Endodermal cell (in vitro differentiated cells): ENCODE measurements at regions not wholly inside any gene's neighbourhood (a gene's known extent, or its start where the extent isn't known, plus 50 kb on each side); places are given as distances from the start of the nearest gene placed in this dataset.

Source experiments
- DNase-seq: peaks from one replicate; pipeline ENCODE4 v3.0.0-alpha.2; 2017
- H3K27ac ChIP-seq: 2 replicates; pipeline ENCODE4 v1.5.1; 2013; ENCODE audit warnings: mild to moderate bottlenecking, low read depth, low read length, moderate library complexity
- H3K27me3 ChIP-seq: 2 replicates; pipeline ENCODE4 v1.6.1; 2013; ENCODE audit warnings: mild to moderate bottlenecking, low read length, moderate library complexity; ENCODE audit not compliant: insufficient read depth, control insufficient read depth, poor library complexity, severe bottlenecking
- H3K36me3 ChIP-seq: 2 replicates; pipeline ENCODE4 v1.7.0; 2013; ENCODE audit warnings: mild to moderate bottlenecking, low read length, moderate library complexity; ENCODE audit not compliant: control insufficient read depth, insufficient read depth
- H3K4me1 ChIP-seq: one replicate; pipeline ENCODE4 v1.7.0; 2013; ENCODE audit warnings: low read length; ENCODE audit not compliant: control insufficient read depth, insufficient read depth
- H3K4me3 ChIP-seq: 2 replicates; pipeline ENCODE4 v1.5.1; 2013; ENCODE audit warnings: mild to moderate bottlenecking, low read length, moderate library complexity
- H3K9ac ChIP-seq: 2 replicates; pipeline ENCODE4 v1.6.1; 2013; ENCODE audit warnings: mild to moderate bottlenecking, low read length, moderate library complexity; ENCODE audit not compliant: poor library complexity, severe bottlenecking; ENCODE audit errors: extremely low read depth
- H3K9me3 ChIP-seq: 2 replicates; pipeline ENCODE4 v1.6.1; 2013; ENCODE audit warnings: mild to moderate bottlenecking, low read length, moderate library complexity; ENCODE audit not compliant: control insufficient read depth
- H3K27ac Mint-ChIP-seq: 2 replicates; pipeline ENCODE4 v1.8.0; 2020; ENCODE audit warnings: mixed read lengths
- H3K27me3 Mint-ChIP-seq: 2 replicates; pipeline ENCODE4 v1.8.0; 2021; ENCODE audit warnings: mild to moderate bottlenecking, mixed read lengths; ENCODE audit not compliant: insufficient read depth
- H3K36me3 Mint-ChIP-seq: 2 replicates; pipeline ENCODE4 v1.8.0; 2020; ENCODE audit warnings: low read depth, mixed read lengths
- H3K4me1 Mint-ChIP-seq: 2 replicates; pipeline ENCODE4 v1.8.0; 2020; ENCODE audit warnings: mixed read lengths
- H3K4me3 Mint-ChIP-seq: 2 replicates; pipeline ENCODE4 v1.8.0; 2020; ENCODE audit warnings: mild to moderate bottlenecking, moderate library complexity, mixed read lengths
- H3K9me3 Mint-ChIP-seq: 2 replicates; pipeline ENCODE4 v1.8.0; 2020; ENCODE audit warnings: mild to moderate bottlenecking, mixed read lengths
- WGBS, 2 experiments: methylation state at CpG; one replicate each; pipeline versions ENCODE4 v1.1.5 to v1.1.7; 2013; ENCODE audit warnings: missing lambda C conversion rate in 2 of 2, mixed read lengths in 1 of 2; ENCODE audit not compliant: insufficient coverage in 1 of 2, insufficient read length in 1 of 2; 5-methylcytosine and 5-hydroxymethylcytosine counted together
- TF ChIP-seq, protein P1 (sequence below): fragments of 200-600 bp; sonication (generic); conservative IDR thresholded peaks from 2 replicates; pipeline ENCODE4 v1.5.0; 2021; ENCODE audit warnings: antibody characterized with exemption, mild to moderate bottlenecking

DNA sequence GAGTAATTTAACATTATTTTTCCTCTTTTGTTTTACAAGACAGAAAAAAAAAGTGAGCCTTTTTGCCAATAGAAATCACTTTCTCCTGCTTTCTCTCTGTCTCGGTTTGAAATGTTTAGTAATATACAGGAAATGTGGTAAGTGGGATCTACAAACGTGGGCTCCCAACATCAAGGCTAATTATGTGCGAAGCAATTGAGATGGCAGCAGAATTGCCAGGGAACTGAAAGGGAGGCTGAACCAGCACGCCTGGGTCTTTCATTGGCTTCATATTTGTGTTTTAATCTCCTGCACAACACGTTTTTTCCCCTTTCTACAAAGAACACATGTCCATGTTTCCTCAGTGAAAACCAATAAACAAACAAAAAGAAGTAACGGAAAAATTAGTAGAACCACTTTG lies 743.9 kb upstream of the SOX9 start:
- peaks cover 2% of the 10 kb centered on the region for H3K27me3 Mint-ChIP-seq
- H3K4me3 Mint-ChIP-seq = no peak overlapping the region
- DNase-seq = no peak
- H3K27ac Mint-ChIP-seq = no peak overlapping the region
- H3K27ac ChIP-seq = no peak overlapping the region
- H3K4me1 Mint-ChIP-seq = no peaks in the 10 kb centered on the region
- H3K9ac ChIP-seq = no peak overlapping the region
- no peaks in the 10 kb centered on the region for H3K4me1 ChIP-seq
- no peaks in the 10 kb centered on the region for H3K27me3 ChIP-seq
- no peaks in the 10 kb centered on the region for H3K36me3 ChIP-seq
- H3K36me3 Mint-ChIP-seq = no peaks in the 10 kb centered on the region
- no peaks in the 10 kb centered on the region for H3K9me3 ChIP-seq
- H3K4me3 ChIP-seq = no peak overlapping the region
- TF ChIP-seq, protein P1, sequence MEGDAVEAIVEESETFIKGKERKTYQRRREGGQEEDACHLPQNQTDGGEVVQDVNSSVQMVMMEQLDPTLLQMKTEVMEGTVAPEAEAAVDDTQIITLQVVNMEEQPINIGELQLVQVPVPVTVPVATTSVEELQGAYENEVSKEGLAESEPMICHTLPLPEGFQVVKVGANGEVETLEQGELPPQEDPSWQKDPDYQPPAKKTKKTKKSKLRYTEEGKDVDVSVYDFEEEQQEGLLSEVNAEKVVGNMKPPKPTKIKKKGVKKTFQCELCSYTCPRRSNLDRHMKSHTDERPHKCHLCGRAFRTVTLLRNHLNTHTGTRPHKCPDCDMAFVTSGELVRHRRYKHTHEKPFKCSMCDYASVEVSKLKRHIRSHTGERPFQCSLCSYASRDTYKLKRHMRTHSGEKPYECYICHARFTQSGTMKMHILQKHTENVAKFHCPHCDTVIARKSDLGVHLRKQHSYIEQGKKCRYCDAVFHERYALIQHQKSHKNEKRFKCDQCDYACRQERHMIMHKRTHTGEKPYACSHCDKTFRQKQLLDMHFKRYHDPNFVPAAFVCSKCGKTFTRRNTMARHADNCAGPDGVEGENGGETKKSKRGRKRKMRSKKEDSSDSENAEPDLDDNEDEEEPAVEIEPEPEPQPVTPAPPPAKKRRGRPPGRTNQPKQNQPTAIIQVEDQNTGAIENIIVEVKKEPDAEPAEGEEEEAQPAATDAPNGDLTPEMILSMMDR = no peak
- no peaks in the 10 kb centered on the region for H3K9me3 Mint-ChIP-seq
- 89 to 97% methylated on average over 5 to 6 of the region's 6 CpGs for WGBS, 2 experiments

DNA sequence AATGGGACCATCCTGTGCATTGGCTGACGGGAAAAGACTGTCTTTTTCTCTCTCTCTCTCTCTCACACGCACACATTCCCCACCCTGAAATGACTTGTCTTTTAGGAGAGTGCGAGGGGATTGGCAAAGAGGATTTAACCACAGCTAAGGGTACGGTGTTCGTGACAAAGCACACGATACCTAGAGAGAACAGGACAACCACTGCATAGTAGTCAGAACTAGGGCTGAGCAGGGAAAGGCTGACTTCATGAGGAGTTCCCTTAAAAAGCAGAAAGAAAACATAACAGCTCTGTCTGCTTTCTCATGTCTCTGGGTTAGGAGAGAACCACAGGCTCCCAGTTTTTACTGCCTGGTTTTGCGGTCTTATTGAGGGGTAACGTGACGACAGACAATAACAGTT lies 742.8 kb upstream of the SOX9 start:
- Mint-ChIP-seq H3K27ac (no peak overlapping the region), H3K4me3 (no peak overlapping the region), H3K36me3 (no peaks in the 10 kb centered on the region), H3K4me1 (no peaks in the 10 kb centered on the region), H3K9me3 (no peaks in the 10 kb centered on the region), H3K27me3 (peaks cover 2% of the 10 kb centered on the region)
- TF ChIP-seq, protein P1 = no peak
- no peaks in the 10 kb centered on the region for H3K27me3 ChIP-seq
- no peak overlapping the region for H3K4me3 ChIP-seq
- H3K36me3 ChIP-seq = no peaks in the 10 kb centered on the region
- H3K4me1 ChIP-seq = no peaks in the 10 kb centered on the region
- DNase-seq = no peak
- H3K9me3 ChIP-seq = no peaks in the 10 kb centered on the region
- H3K27ac ChIP-seq = no peak overlapping the region
- WGBS, 2 experiments = 91 to 93% methylated on average over 6 to 9 of the region's 9 CpGs
- no peak overlapping the region for H3K9ac ChIP-seq

DNA sequence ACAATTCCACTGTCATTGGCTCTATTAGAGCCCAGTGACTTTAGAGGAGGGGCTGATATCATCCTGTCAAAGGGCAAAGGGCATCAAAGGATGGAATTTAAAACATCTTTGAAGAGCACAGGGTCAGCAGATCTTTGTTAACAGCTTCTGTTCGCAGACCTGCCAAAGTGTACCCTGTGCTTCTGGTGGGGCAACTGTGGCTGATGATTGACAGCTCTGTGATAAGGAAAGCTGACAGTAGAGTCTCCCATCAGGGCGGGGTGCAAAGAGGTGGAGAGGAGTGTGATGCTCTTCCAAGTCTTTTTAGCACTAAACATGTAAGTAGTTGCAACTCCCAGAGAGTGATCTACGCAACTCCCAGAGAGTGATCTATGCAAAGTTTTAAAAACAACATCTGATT lies 742.1 kb upstream of the SOX9 start:
- H3K4me1 Mint-ChIP-seq = no peaks in the 10 kb centered on the region

More for the DNA sequence above, 742.1 kb upstream of the SOX9 start:
- no peaks in the 10 kb centered on the region for H3K9me3 ChIP-seq
- TF ChIP-seq, protein P1 = no peak
- Mint-ChIP-seq H3K27ac (no peak overlapping the region), H3K9me3 (no peaks in the 10 kb centered on the region), H3K27me3 (peaks cover 2% of the 10 kb centered on the region), H3K36me3 (no peaks in the 10 kb centered on the region), H3K4me3 (no peak overlapping the region)
- 91 to 100% methylated on average over 1 to 2 of the region's 3 CpGs for WGBS, 2 experiments
- no peaks in the 10 kb centered on the region for H3K27me3 ChIP-seq
- no peaks in the 10 kb centered on the region for H3K4me1 ChIP-seq
- no peak for DNase-seq
- no peak overlapping the region for H3K9ac ChIP-seq
- no peaks in the 10 kb centered on the region for H3K36me3 ChIP-seq
- H3K27ac ChIP-seq = no peak overlapping the region
- H3K4me3 ChIP-seq = no peak overlapping the region
